ENCODE measurements at regions not wholly inside any gene's neighbourhood (a gene's known extent, or its start where the extent isn't known, plus 50 kb on each side); places are given as distances from the start of the nearest gene placed in this dataset.

GRCh38 chr3:152127058-152127457 is 141.7 kb upstream of the MBNL1 start:
- Histone ChIP-seq H3K27me3 (ENCODE audit: control insufficient read depth in 4 of 4, insufficient read depth in 4 of 4, low read length in 3 of 4) (no peaks in the 10 kb centered on the region), H3K9ac (ENCODE audit: low read depth in 1 of 2, low read length in 2 of 2) (no peak overlapping the region), H3K27ac (ENCODE audit: low read depth in 1 of 2, low read length in 2 of 2) (no peak overlapping the region), H3K36me3 (ENCODE audit: control insufficient read depth in 4 of 4, insufficient read depth in 3 of 4, low read depth in 1 of 4, low read length in 3 of 4) (no peaks in the 10 kb centered on the region), H3K4me1 (ENCODE audit: control insufficient read depth in 4 of 4, insufficient read depth in 4 of 4, low read length in 3 of 4) (no peaks in the 10 kb centered on the region), H3K9me3 (ENCODE audit: control insufficient read depth in 4 of 4, low read length in 3 of 4) (no peaks in the 10 kb centered on the region), H3K4me3 (ENCODE audit: low read depth in 1 of 3, low read length in 3 of 3) (no peak overlapping the region)
- no peak for TF ChIP-seq FOXA1 (IDR thresholded peaks at IDR 0.05)
- no peak for TF ChIP-seq EGR1 (IDR thresholded peaks at IDR 0.05; ENCODE audit: low read depth in 2 of 2)
- TF ChIP-seq FOXA2 (IDR thresholded peaks at IDR 0.05), result no peak
- no peak for TF ChIP-seq TAF1 (conservative IDR thresholded peaks at IDR 0.05)
- TF ChIP-seq NR2F2 (IDR thresholded peaks at IDR 0.05), result no peak
- TF ChIP-seq RXRA (IDR thresholded peaks at IDR 0.05), result no peak
- TF ChIP-seq CTCF (IDR thresholded peaks at IDR 0.05; ENCODE audit: low read depth, low read length, missing input control), result no peak
- TF ChIP-seq ATF3 (IDR thresholded peaks at IDR 0.05), result no peak
- TF ChIP-seq REST (IDR thresholded peaks at IDR 0.05), result no peak
- no peak for TF ChIP-seq MAX (IDR thresholded peaks at IDR 0.05)
- 93% methylated on average over 4 of the region's 4 CpGs for WGBS
- DNase-seq (ENCODE audit: low spot score), result no peak

GRCh38 chr3:152128356-152128755 is 140.4 kb upstream of the MBNL1 start:
- TF ChIP-seq FOXA1 (IDR thresholded peaks at IDR 0.05) (no peak), NR2F2 (IDR thresholded peaks at IDR 0.05) (no peak), HNF4G (IDR thresholded peaks at IDR 0.05) (no peak), JUND (IDR thresholded peaks at IDR 0.05) (no peak), ZBTB33 (IDR thresholded peaks at IDR 0.05) (no peak), YY1 (IDR thresholded peaks at IDR 0.05) (no peak), EGR1 (IDR thresholded peaks at IDR 0.05; ENCODE audit: low read depth in 2 of 2) (no peak), GABPA (IDR thresholded peaks at IDR 0.05 in 1 of 2, conservative IDR thresholded peaks at IDR 0.05 in 1 of 2) (no peak), REST (IDR thresholded peaks at IDR 0.05) (no peak), FOXA2 (IDR thresholded peaks at IDR 0.05) (no peak), ATF3 (IDR thresholded peaks at IDR 0.05) (no peak), RXRA (IDR thresholded peaks at IDR 0.05) (no peak), HNF4A (conservative IDR thresholded peaks at IDR 0.05) (no peak), RAD21 (IDR thresholded peaks at IDR 0.05) (no peak), MAX (IDR thresholded peaks at IDR 0.05) (no peak), CTCF (IDR thresholded peaks at IDR 0.05; ENCODE audit: low read depth, low read length, missing input control) (no peak)
- H3K4me3 ChIP-seq (ENCODE audit: low read depth in 1 of 3, low read length in 3 of 3), result no peak overlapping the region
- DNase-seq (ENCODE audit: low spot score), result no peak
- H3K4me1 ChIP-seq (ENCODE audit: control insufficient read depth in 4 of 4, insufficient read depth in 4 of 4, low read length in 3 of 4), result no peaks in the 10 kb centered on the region
- no peaks in the 10 kb centered on the region for H3K36me3 ChIP-seq (ENCODE audit: control insufficient read depth in 4 of 4, insufficient read depth in 3 of 4, low read depth in 1 of 4, low read length in 3 of 4)
- 99% methylated on average over 1 of the region's 1 CpG for WGBS
- no peaks in the 10 kb centered on the region for H3K27me3 ChIP-seq (ENCODE audit: control insufficient read depth in 4 of 4, insufficient read depth in 4 of 4, low read length in 3 of 4)
- no peaks in the 10 kb centered on the region for H3K9me3 ChIP-seq (ENCODE audit: control insufficient read depth in 4 of 4, low read length in 3 of 4)
- H3K9ac ChIP-seq (ENCODE audit: low read depth in 1 of 2, low read length in 2 of 2), result no peak overlapping the region
- no peak overlapping the region for H3K27ac ChIP-seq (ENCODE audit: low read depth in 1 of 2, low read length in 2 of 2)
